HepG2 (cell line): ENCODE measurements at regions not wholly inside any gene's neighbourhood (a gene's known extent, or its start where the extent isn't known, plus 50 kb on each side); places are given as distances from the start of the nearest gene placed in this dataset.

Experiments
- ATF2 ChIP-seq: sonication (generic); formaldehyde crosslinking; IDR thresholded peaks from 2 replicates; pipeline ENCODE4 v1.4.0; 2020; ENCODE audit warnings: missing genetic modification reagents
- ATF6 ChIP-seq: sonication (generic); formaldehyde crosslinking; conservative IDR thresholded peaks from 2 replicates; pipeline ENCODE4 v1.4.0; 2020; ENCODE audit warnings: missing genetic modification reagents
- CBX5 ChIP-seq: sonication (generic); formaldehyde crosslinking; IDR thresholded peaks from 2 replicates; pipeline ENCODE4 v1.4.0; 2020; ENCODE audit warnings: missing genetic modification reagents, borderline replicate concordance
- EP300 ChIP-seq, 3 experiments: sonication (generic) in 1 of 3; formaldehyde crosslinking in 1 of 3; IDR thresholded peaks; 2 replicates each; pipeline versions ENCODE4 v1.5.1 to v1.6.1; 2011 to 2020; ENCODE audit warnings: low read depth in 2 of 3, low read length in 2 of 3, borderline replicate concordance in 1 of 3, improper control_type of control experiment in 1 of 3, mild to moderate bottlenecking in 1 of 3, missing genetic modification reagents in 1 of 3, moderate library complexity in 1 of 3
- NFATC3 ChIP-seq: sonication (generic); formaldehyde crosslinking; IDR thresholded peaks from 2 replicates; pipeline ENCODE4 v1.5.1; 2020; ENCODE audit warnings: mild to moderate bottlenecking, missing genetic modification reagents
- POLR2A ChIP-seq, 2 experiments: IDR thresholded peaks; 2 replicates each; pipeline ENCODE4 v1.6.1; 2011; ENCODE audit warnings: low read depth in 2 of 2, low read length in 2 of 2, mild to moderate bottlenecking in 1 of 2, moderate library complexity in 1 of 2; ENCODE audit not compliant: insufficient read depth in 1 of 2
- TGIF2 ChIP-seq: IDR thresholded peaks from 2 replicates; pipeline ENCODE4 v1.6.1; 2016; ENCODE audit warnings: control low read depth, missing compliant biosample characterization
- ZBTB26 ChIP-seq: IDR thresholded peaks from 2 replicates; pipeline ENCODE4 v1.6.1; 2016; ENCODE audit warnings: missing compliant biosample characterization, missing genetic modification reagents, borderline replicate concordance
- ZIK1 ChIP-seq: sonication (generic); formaldehyde crosslinking; IDR thresholded peaks from 2 replicates; pipeline ENCODE4 v1.5.0; 2020; ENCODE audit warnings: mild to moderate bottlenecking, low read depth, missing genetic modification reagents, borderline replicate concordance
- ZNF660 ChIP-seq: sonication (generic); formaldehyde crosslinking; IDR thresholded peaks from 2 replicates; pipeline ENCODE4 v1.5.1; 2020; ENCODE audit warnings: mild to moderate bottlenecking, low read depth, missing genetic modification reagents, borderline replicate concordance
- ZNF674 ChIP-seq: sonication (generic); formaldehyde crosslinking; IDR thresholded peaks from 2 replicates; pipeline ENCODE4 v1.5.0; 2020; ENCODE audit warnings: low read depth, mild to moderate bottlenecking, missing genetic modification reagents
- TF ChIP-seq, protein P1 (sequence below): sonication (generic); formaldehyde crosslinking; IDR thresholded peaks from 2 replicates; pipeline ENCODE4 v1.5.0; 2020; ENCODE audit warnings: mild to moderate bottlenecking, missing genetic modification reagents, moderate library complexity

DNA sequence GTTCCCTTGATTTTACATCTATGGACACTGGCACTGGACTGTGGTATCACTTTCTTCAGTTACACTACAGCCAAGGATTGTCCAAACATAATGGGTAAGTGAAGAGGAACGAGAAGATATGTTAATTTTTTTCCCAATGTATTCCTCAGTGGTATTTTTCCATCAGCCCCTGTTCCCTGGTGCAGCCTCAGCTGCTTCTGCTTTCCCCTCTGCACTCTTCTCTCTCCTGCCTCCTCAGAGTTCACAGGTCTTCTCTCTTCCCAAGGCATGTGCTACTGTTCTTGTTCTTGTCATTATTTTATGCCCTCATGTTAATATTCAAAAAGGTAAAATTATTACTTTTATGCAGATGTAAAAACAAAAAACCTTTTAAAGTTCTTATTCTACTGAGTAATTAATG is 378.0 kb upstream of the NRXN1 start:
- TF ChIP-seq NFATC3 (CRISPR knock-in tag) (no peak), ATF2 (no peak), ZIK1 (CRISPR knock-in tag) (no peak), ZNF660 (CRISPR knock-in tag) (no peak), CBX5 (CRISPR knock-in tag) (no peak), TGIF2 (CRISPR knock-in tag) (no peak), POLR2A (IDR thresholded peaks at IDR 0.05; ENCODE audit: insufficient read depth in 1 of 2, low read depth in 2 of 2, low read length in 2 of 2) (no peak), EP300 (IDR thresholded peaks at IDR 0.05; ENCODE audit: low read depth in 2 of 2, low read length in 2 of 2) (no peak), EP300 (CRISPR knock-in tag; IDR thresholded peaks at IDR 0.05; ENCODE audit: borderline replicate concordance) (no peak), ZBTB26 (CRISPR knock-in tag) (no peak), ATF6 (CRISPR knock-in tag) (no peak), ZNF674 (CRISPR knock-in tag) (no peak)
- TF ChIP-seq, protein P1, sequence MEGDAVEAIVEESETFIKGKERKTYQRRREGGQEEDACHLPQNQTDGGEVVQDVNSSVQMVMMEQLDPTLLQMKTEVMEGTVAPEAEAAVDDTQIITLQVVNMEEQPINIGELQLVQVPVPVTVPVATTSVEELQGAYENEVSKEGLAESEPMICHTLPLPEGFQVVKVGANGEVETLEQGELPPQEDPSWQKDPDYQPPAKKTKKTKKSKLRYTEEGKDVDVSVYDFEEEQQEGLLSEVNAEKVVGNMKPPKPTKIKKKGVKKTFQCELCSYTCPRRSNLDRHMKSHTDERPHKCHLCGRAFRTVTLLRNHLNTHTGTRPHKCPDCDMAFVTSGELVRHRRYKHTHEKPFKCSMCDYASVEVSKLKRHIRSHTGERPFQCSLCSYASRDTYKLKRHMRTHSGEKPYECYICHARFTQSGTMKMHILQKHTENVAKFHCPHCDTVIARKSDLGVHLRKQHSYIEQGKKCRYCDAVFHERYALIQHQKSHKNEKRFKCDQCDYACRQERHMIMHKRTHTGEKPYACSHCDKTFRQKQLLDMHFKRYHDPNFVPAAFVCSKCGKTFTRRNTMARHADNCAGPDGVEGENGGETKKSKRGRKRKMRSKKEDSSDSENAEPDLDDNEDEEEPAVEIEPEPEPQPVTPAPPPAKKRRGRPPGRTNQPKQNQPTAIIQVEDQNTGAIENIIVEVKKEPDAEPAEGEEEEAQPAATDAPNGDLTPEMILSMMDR = no peak
